K562 (cell line): ENCODE measurements at regions not wholly inside any gene's neighbourhood (a gene's known extent, or its start where the extent isn't known, plus 50 kb on each side); places are given as distances from the start of the nearest gene placed in this dataset.

ENCODE experiments used
- ELF2 ChIP-seq: fragments of 250-450 bp; sonication (Bioruptor Pico); IDR thresholded peaks from 2 replicates; pipeline ENCODE4 v1.5.0; 2021; ENCODE audit warnings: mild to moderate bottlenecking
- HEY1 ChIP-seq: fragments of 250-450 bp; sonication (Bioruptor Pico); IDR thresholded peaks from 2 replicates; pipeline ENCODE4 v1.5.0; 2020; ENCODE audit warnings: mild to moderate bottlenecking, moderate library complexity, borderline replicate concordance
- MTA2 ChIP-seq: fragments of 450-650 bp; IDR thresholded peaks from 2 replicates; pipeline ENCODE4 v1.6.1; 2016; ENCODE audit warnings: low read depth
- SNAPC5 ChIP-seq: fragments of 250-450 bp; sonication (Bioruptor Pico); IDR thresholded peaks from 2 replicates; pipeline ENCODE4 v1.8.0; 2021; ENCODE audit warnings: moderate library complexity, mild to moderate bottlenecking, inconsistent platforms
- THRB ChIP-seq: fragments of 450-650 bp; formaldehyde crosslinking; conservative IDR thresholded peaks from 2 replicates; pipeline ENCODE4 v1.4.0; 2022; ENCODE audit warnings: mild to moderate bottlenecking, missing genetic modification characterization
- ZNF609 ChIP-seq: sonication (generic); formaldehyde crosslinking; IDR thresholded peaks from 2 replicates; pipeline ENCODE4 v1.8.1; 2023; ENCODE audit warnings: missing genetic modification reagents, mild to moderate bottlenecking, borderline replicate concordance
- TF ChIP-seq, protein P1 (sequence below): fragments of 450-650 bp; formaldehyde crosslinking; IDR thresholded peaks from 2 replicates; pipeline ENCODE4 v1.4.0; 2020; ENCODE audit warnings: mild to moderate bottlenecking, moderate library complexity
- TF ChIP-seq, protein P2 (sequence below): fragments of 250-450 bp; sonication (Bioruptor Pico); IDR thresholded peaks from 2 replicates; pipeline ENCODE4 v1.5.0; 2020; ENCODE audit warnings: mild to moderate bottlenecking, borderline replicate concordance

- TF ChIP-seq ZNF609 (CRISPR knock-in tag): no peak
- TF ChIP-seq HEY1 (CRISPR knock-in tag): no peak
- TF ChIP-seq, protein P1, sequence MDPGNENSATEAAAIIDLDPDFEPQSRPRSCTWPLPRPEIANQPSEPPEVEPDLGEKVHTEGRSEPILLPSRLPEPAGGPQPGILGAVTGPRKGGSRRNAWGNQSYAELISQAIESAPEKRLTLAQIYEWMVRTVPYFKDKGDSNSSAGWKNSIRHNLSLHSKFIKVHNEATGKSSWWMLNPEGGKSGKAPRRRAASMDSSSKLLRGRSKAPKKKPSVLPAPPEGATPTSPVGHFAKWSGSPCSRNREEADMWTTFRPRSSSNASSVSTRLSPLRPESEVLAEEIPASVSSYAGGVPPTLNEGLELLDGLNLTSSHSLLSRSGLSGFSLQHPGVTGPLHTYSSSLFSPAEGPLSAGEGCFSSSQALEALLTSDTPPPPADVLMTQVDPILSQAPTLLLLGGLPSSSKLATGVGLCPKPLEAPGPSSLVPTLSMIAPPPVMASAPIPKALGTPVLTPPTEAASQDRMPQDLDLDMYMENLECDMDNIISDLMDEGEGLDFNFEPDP: no peak
- TF ChIP-seq SNAPC5: no peak
- no peak for TF ChIP-seq ELF2 (CRISPR knock-in tag)
- no peak for TF ChIP-seq MTA2
- TF ChIP-seq, protein P2, sequence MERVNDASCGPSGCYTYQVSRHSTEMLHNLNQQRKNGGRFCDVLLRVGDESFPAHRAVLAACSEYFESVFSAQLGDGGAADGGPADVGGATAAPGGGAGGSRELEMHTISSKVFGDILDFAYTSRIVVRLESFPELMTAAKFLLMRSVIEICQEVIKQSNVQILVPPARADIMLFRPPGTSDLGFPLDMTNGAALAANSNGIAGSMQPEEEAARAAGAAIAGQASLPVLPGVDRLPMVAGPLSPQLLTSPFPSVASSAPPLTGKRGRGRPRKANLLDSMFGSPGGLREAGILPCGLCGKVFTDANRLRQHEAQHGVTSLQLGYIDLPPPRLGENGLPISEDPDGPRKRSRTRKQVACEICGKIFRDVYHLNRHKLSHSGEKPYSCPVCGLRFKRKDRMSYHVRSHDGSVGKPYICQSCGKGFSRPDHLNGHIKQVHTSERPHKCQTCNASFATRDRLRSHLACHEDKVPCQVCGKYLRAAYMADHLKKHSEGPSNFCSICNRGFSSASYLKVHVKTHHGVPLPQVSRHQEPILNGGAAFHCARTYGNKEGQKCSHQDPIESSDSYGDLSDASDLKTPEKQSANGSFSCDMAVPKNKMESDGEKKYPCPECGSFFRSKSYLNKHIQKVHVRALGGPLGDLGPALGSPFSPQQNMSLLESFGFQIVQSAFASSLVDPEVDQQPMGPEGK (CRISPR knock-in tag): no peak
- no peak for TF ChIP-seq THRB (CRISPR knock-in tag)
Observed at GRCh38 chr15:29968895-29969561, 113.7 kb upstream of the GOLGA8J start (continued).
